ENCODE measurements at regions not wholly inside any gene's neighbourhood (a gene's known extent, or its start where the extent isn't known, plus 50 kb on each side); places are given as distances from the start of the nearest gene placed in this dataset.

DNA sequence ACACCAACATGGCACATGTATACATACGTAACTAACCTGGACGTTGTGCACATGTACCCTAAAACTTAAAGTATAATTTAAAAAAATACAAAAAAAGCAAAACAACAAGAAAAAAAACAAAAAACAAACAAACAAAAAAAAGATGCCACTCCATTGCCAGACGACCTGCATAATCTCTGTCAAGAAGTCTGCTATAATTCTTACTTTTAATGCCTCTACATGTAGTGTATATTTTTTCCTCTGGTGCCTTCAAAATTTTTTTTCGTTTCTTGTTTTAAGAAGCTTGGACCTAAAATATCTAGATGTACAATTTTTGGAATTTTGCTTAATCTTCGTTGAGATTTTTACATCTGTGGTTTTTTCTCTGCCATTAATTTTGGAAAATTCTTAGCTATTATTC lies 235.6 kb upstream of the ZNF521 start:
- Histone ChIP-seq H3K9me3 (ENCODE audit: control insufficient read depth, low read depth, low read length) (no peaks in the 10 kb centered on the region), H3K4me3 (ENCODE audit: control insufficient read depth in 2 of 3, extremely low read depth in 1 of 3, insufficient read depth in 2 of 3, low read depth in 1 of 3, low read length in 3 of 3) (no peak overlapping the region), H3K27me3 (ENCODE audit: control insufficient read depth, extremely low read depth, insufficient read depth, low read length) (no peaks in the 10 kb centered on the region), H3K4me2 (ENCODE audit: control insufficient read depth, extremely low read depth, insufficient read depth, low read depth, low read length) (no peak overlapping the region), H3K79me2 (ENCODE audit: control insufficient read depth, insufficient read depth, low read length) (no peaks in the 10 kb centered on the region), H3K4me1 (ENCODE audit: control insufficient read depth, extremely low read depth, insufficient read depth, low read length) (no peaks in the 10 kb centered on the region), H4K20me1 (ENCODE audit: control insufficient read depth, extremely low read depth, insufficient read depth, low read length) (no peaks in the 10 kb centered on the region), H2AFZ (ENCODE audit: control insufficient read depth, low read length) (no peak overlapping the region), H3K36me3 (ENCODE audit: control insufficient read depth in 2 of 2, extremely low read depth in 1 of 2, insufficient read depth in 2 of 2, low read length in 2 of 2) (no peaks in the 10 kb centered on the region), H3K9ac (ENCODE audit: control insufficient read depth, extremely low read depth, insufficient read depth, low read length) (no peak overlapping the region), H3K9me1 (ENCODE audit: control insufficient read depth, extremely low read depth, insufficient read depth, low read length) (no peaks in the 10 kb centered on the region), H3K27ac (ENCODE audit: control insufficient read depth, insufficient read depth, low read length) (no peak overlapping the region)
- dilution Hi-C loops (cut with MboI; ENCODE audit: extremely low pct_ligation_motif_present, low sequenced_read_pairs) = no loop called here
- TF ChIP-seq EZH2 (IDR thresholded peaks at IDR 0.05; ENCODE audit: low read length) = no peak
- TF ChIP-seq, protein P1, sequence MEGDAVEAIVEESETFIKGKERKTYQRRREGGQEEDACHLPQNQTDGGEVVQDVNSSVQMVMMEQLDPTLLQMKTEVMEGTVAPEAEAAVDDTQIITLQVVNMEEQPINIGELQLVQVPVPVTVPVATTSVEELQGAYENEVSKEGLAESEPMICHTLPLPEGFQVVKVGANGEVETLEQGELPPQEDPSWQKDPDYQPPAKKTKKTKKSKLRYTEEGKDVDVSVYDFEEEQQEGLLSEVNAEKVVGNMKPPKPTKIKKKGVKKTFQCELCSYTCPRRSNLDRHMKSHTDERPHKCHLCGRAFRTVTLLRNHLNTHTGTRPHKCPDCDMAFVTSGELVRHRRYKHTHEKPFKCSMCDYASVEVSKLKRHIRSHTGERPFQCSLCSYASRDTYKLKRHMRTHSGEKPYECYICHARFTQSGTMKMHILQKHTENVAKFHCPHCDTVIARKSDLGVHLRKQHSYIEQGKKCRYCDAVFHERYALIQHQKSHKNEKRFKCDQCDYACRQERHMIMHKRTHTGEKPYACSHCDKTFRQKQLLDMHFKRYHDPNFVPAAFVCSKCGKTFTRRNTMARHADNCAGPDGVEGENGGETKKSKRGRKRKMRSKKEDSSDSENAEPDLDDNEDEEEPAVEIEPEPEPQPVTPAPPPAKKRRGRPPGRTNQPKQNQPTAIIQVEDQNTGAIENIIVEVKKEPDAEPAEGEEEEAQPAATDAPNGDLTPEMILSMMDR (optimal IDR thresholded peaks at IDR 0.05 in 1 of 3, IDR thresholded peaks at IDR 0.05 in 1 of 3, conservative IDR thresholded peaks at IDR 0.05 in 1 of 3; ENCODE audit: extremely low read depth in 1 of 3, insufficient read depth in 2 of 3, low read length in 3 of 3) = no peak
- FAIRE-seq (no peak), DNase-seq (ENCODE audit: low read depth, low spot score) (no peak)

DNA sequence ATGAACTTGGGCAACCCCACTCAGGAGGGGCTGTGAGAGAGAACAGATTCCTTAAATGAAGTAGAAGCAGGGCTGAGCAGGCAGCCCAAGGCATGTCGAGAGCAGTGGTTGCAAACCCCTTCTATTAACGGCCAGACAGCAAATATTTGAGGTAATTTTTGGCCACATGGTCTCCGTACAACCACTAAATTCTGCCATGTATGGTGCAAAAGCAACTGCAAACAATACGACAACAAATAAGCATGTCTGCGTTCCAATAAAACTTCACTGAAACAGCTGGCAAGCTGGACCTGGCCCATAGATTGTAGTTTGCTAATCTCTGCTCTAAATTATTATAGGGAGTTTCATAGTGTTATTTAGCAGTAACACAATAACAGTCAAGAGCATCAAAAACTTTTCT lies 217.0 kb upstream of the ZNF521 start:
- no peaks in the 10 kb centered on the region for H3K36me3 ChIP-seq (ENCODE audit: control insufficient read depth in 2 of 2, extremely low read depth in 1 of 2, insufficient read depth in 2 of 2, low read length in 2 of 2)
- no peaks in the 10 kb centered on the region for H3K79me2 ChIP-seq (ENCODE audit: control insufficient read depth, insufficient read depth, low read length)
- TF ChIP-seq EZH2 (IDR thresholded peaks at IDR 0.05; ENCODE audit: low read length) = no peak
- TF ChIP-seq, protein P1 (optimal IDR thresholded peaks at IDR 0.05 in 1 of 3, IDR thresholded peaks at IDR 0.05 in 1 of 3, conservative IDR thresholded peaks at IDR 0.05 in 1 of 3; ENCODE audit: extremely low read depth in 1 of 3, insufficient read depth in 2 of 3, low read length in 3 of 3) = no peak
- no peaks in the 10 kb centered on the region for H3K9me1 ChIP-seq (ENCODE audit: control insufficient read depth, extremely low read depth, insufficient read depth, low read length)
- H3K9ac ChIP-seq (ENCODE audit: control insufficient read depth, extremely low read depth, insufficient read depth, low read length) = no peak overlapping the region
- dilution Hi-C loops (cut with MboI; ENCODE audit: extremely low pct_ligation_motif_present, low sequenced_read_pairs) = no loop called here
- H3K4me1 ChIP-seq (ENCODE audit: control insufficient read depth, extremely low read depth, insufficient read depth, low read length) = no peaks in the 10 kb centered on the region
- no peak overlapping the region for H3K27ac ChIP-seq (ENCODE audit: control insufficient read depth, insufficient read depth, low read length)
- H3K27me3 ChIP-seq (ENCODE audit: control insufficient read depth, extremely low read depth, insufficient read depth, low read length) = no peaks in the 10 kb centered on the region
- FAIRE-seq = no peak
- DNase-seq (ENCODE audit: low read depth, low spot score) = no peak
- H2AFZ ChIP-seq (ENCODE audit: control insufficient read depth, low read length) = no peak overlapping the region
- no peaks in the 10 kb centered on the region for H4K20me1 ChIP-seq (ENCODE audit: control insufficient read depth, extremely low read depth, insufficient read depth, low read length)
- H3K4me3 ChIP-seq (ENCODE audit: control insufficient read depth in 2 of 3, extremely low read depth in 1 of 3, insufficient read depth in 2 of 3, low read depth in 1 of 3, low read length in 3 of 3) = no peak overlapping the region
- no peaks in the 10 kb centered on the region for H3K9me3 ChIP-seq (ENCODE audit: control insufficient read depth, low read depth, low read length)
- H3K4me2 ChIP-seq (ENCODE audit: control insufficient read depth, extremely low read depth, insufficient read depth, low read depth, low read length) = no peak overlapping the region

Measured in keratinocyte (primary cell).